ENCODE measurements at regions not wholly inside any gene's neighbourhood (a gene's known extent, or its start where the extent isn't known, plus 50 kb on each side); places are given as distances from the start of the nearest gene placed in this dataset.

DNA sequence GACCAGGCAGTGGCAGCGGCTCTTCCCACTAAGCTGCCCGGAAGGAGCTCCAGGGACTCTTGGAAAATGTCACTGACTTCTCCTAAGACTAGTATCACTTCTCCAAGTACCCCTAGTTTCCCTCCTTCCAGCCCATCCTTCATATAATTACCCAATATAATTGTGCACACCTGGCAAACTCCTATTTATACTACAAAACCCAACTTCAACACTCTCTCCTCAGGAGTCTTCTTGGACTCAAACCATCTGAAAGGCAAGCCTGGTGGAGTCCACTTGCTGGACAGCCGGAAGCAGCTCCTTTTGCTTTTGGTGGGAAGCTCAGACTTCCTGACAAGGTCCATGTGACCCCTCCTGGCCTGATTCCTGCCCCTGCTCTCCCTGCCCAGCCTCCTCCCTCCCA lies 955.9 kb downstream of the TBC1D22A start:
- TF ChIP-seq EZH2phosphoT487 (IDR thresholded peaks at IDR 0.05; ENCODE audit: borderline replicate concordance): no peak
- TF ChIP-seq, protein P1, sequence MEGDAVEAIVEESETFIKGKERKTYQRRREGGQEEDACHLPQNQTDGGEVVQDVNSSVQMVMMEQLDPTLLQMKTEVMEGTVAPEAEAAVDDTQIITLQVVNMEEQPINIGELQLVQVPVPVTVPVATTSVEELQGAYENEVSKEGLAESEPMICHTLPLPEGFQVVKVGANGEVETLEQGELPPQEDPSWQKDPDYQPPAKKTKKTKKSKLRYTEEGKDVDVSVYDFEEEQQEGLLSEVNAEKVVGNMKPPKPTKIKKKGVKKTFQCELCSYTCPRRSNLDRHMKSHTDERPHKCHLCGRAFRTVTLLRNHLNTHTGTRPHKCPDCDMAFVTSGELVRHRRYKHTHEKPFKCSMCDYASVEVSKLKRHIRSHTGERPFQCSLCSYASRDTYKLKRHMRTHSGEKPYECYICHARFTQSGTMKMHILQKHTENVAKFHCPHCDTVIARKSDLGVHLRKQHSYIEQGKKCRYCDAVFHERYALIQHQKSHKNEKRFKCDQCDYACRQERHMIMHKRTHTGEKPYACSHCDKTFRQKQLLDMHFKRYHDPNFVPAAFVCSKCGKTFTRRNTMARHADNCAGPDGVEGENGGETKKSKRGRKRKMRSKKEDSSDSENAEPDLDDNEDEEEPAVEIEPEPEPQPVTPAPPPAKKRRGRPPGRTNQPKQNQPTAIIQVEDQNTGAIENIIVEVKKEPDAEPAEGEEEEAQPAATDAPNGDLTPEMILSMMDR (conservative IDR thresholded peaks at IDR 0.05; ENCODE audit: low read length): no peak
